GM18870 (cell line): ENCODE measurements at regions not wholly inside any gene's neighbourhood (a gene's known extent, or its start where the extent isn't known, plus 50 kb on each side); places are given as distances from the start of the nearest gene placed in this dataset.

Source experiments
- ATAC-seq: cut with Tn5 transposase; IDR thresholded peaks from one replicate; pipeline ENCODE4 v1.9.1; 2021; ENCODE audit warnings: moderate library complexity; ENCODE audit not compliant: unreplicated experiment

DNA sequence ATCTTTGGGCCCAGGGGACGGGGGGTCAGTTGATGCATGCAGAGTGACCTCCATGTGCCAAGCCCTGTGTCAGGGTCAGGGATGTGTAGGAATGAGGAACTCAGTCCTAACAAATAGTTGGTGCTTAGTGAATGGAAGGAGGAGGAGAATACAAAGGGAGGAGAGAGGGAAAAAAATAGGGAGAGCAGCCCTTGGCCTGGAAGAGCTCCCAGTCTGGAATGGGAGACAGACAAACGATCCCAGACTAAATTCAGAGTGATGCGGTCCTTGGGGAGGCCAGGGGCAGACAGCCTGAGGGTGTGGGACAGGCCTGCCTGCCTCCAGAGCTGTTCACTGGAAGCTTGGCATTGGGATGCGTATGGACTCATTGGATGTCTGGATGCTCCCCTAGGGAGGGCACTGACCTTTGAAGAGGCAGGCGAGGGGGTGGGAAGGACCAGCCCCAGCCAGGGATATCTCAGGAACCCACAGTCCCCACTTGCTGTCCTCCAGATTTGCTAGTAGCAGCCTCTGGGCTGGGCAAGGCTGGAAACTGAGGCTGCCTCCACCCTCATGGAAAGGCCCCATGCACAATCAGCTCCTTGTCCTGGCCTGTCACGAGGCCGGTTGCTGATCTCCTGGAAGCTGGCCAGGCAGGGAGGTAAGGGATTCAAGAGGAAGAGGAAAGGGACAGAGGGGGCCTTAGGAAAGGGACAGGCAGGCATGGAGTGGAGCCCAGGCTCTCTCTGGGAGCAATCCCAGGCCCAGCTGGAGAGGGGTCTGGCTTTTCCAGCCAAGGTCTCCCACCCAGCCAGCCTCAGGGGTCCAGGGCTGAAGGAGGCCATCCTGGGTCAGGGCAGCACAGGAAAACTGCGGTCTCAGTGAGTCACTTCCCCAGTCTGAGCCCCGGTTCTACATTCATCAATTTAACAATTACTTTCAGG, 69.0 kb upstream of the GGTA1 start:
- no peak for ATAC-seq

DNA sequence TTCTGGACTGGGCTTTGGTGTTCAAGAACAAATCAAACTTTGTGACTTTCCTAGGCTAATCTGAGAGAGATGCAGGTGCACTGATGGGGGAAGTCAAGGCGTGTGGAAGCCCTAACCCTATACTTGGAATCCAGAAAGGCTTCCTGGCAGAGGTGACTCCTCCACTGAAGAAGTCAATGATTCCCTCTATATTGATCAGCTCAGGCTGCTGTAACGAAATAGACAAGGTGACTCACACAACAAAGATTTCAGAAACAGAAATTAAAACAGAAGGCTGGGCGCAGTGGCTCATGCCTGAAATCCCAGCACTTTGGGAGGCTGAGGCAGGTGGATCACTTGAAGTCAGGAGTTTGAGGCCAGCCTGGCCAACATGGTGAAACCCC, 69.6 kb upstream of the GGTA1 start:
- no peak for ATAC-seq

GRCh38 chr9:121572581-121572980, 72.9 kb upstream of the GGTA1 start:
- no peak for ATAC-seq

- ATAC-seq, result no peak
Observed at GRCh38 chr9:121573717-121574485, 74.3 kb upstream of the GGTA1 start.

GRCh38 chr9:121574774-121575519, 75.3 kb upstream of the GGTA1 start:
- no peak for ATAC-seq

- ATAC-seq, result no peak
Observed at GRCh38 chr9:121576281-121577075, 75.0 kb upstream of the DAB2IP start.

GRCh38 chr9:121577166-121577565, 74.3 kb upstream of the DAB2IP start:
- no peak for ATAC-seq

- no peak for ATAC-seq
Observed at GRCh38 chr9:121577572-121577971, 73.9 kb upstream of the DAB2IP start.

DNA sequence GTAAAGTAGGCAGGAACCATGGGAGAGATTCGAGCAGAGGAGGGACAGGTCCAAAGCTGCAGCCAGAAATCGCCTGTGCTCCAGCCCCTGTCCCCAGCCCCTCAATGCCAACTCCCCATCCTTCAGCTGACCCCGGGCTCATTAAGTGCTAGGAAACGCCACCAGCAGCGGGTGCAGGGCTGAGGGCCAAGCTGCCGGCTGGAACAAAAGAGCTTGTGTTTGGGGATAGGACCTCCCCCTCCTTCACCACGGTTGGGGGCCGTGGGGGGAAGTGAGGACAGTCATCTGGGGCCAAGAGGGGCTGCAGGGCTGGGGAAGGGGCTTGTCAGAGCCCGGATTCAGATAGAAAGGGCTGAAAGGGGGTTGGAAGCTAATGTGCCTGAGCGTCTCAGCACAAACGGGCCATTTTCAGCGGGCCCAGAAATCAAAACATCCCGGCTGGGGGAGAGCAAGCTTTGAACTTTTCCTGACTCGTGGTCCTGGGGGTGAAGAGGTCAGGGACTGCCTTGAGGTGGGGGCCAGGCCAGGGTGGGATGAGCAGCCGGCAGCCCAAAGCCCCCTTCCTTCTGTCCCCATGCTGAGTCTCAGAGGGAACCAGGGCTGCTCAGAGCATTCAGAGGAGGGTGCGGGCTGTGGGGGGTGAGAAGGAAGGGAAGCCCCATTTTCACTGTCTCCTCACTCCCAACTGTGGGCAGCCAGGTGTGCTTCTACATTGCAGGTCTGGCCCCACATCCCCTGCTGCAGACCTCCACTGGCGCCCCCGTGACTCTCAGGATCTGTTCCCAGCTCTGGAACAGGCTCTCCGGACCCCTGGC, 69.4 kb upstream of the DAB2IP start:
- no peak for ATAC-seq

DNA sequence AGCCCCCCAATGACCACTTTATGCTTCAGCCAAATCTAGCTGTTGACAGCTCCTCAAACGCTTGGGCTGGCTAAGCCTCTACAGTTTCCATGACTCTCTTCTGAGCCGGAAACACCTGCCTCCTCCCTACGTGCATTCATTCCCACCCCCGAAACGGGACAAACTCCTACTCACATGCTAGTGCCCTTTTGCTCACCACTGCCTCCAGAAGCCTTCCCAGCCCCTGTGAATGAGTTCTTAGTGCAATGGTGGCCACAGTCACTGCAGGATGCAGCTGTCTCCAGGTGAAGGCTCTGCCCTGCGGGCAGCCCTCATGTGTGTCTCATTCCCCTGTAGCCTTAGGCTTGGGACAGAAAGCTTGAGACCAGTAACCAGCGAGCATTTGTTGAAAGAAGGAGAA, 68.8 kb upstream of the DAB2IP start:
- ATAC-seq, result no peak

DNA sequence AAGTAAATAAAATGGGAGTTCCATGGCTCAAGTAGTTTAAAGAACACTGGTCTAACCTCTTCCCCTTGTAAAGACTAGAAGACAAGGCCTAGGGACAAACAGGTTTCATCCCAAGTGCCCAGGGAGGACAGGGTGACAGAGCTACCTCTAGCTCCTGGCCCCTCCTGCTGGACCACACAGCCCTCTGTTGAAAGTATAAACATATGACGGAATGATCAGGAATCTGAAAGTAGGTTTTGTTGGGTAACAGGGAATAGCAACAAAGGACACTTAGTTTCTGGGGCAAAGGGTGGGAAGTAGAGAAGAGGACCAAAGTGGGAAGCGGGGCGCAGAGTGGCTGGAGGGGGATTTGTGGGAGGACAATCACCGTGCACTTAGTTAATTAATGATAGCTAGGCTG, 67.0 kb upstream of the DAB2IP start:
- no peak for ATAC-seq

DNA sequence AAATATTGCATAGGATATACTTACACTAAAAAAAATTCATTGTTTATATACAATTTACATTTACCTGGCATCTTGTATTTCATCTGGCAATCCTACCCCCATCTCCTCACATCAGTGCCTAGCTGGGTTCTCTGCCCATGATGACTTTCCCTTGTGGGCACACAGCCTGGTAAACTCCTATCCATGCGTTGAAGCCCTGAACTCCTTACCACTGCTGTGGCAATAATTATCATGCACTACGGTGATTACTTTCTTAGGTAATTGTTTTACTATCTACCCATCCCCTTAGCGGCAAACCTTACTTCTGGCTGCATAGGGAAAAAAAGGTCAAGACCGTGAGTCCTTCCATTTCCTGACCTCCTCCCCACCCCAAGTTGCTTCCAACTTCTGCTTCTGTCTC, 63.6 kb upstream of the DAB2IP start:
- ATAC-seq, result no peak

GRCh38 chr9:121589986-121590385, 61.4 kb upstream of the DAB2IP start:
- no peak for ATAC-seq

DNA sequence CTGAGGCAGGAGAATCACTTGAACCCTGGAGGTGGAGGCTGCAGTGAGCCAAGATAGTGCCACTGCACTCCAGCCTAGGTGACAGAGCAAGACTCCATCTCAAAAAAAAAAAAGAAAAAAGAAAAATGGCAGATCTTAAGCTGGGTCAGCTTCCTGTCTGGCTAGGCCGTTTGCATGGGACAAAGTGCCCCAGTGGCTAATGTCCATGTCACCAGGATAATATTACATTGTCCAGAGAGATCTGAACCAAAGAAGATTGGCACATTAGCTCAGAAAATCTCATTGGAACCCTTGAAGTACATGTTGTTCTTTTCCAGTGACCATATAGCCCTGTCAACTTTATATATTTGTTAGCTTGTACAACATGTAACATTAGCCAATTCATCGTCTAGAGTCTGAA, 59.2 kb upstream of the DAB2IP start:
- no peak for ATAC-seq

GRCh38 chr9:121593066-121593465, 58.4 kb upstream of the DAB2IP start:
- no peak for ATAC-seq

GRCh38 chr9:121596515-121596914, 54.9 kb upstream of the DAB2IP start:
- no peak for ATAC-seq

DNA sequence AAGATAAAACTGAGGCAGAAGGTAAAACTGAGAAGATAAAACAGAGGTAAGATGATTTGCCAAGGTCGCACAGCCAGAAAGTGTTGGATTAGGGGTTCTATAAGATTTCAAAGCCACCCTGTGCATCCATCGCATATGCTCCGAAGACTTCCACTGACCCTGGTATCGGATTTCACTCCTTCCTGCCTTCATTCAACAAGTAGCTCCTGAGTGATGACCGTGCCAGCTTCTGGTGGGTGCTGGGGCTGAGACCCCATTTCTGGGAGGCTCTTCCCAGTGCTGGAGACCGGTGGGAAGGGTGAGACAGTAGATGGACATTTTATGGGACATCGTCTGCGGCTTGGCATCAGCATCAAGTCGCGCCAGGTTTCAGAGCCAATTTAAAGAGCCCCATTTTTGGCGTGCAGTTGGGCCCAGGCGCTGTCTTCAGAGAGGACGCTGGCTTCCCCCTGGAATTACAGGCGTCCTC, 53.7 kb upstream of the DAB2IP start:
- no peak for ATAC-seq

GRCh38 chr9:121598167-121598964, 53.1 kb upstream of the DAB2IP start:
- no peak for ATAC-seq
